Smooth muscle cell (in vitro differentiated cells): ENCODE measurements at regions not wholly inside any gene's neighbourhood (a gene's known extent, or its start where the extent isn't known, plus 50 kb on each side); places are given as distances from the start of the nearest gene placed in this dataset.

ENCODE experiments used
- DNase-seq: peaks from one replicate; lab custom pipeline; 2025; ENCODE audit not compliant: unreplicated experiment; lab: John Stamatoyannopoulos, UW
- H2AFZ ChIP-seq: fragments of 200-600 bp; sonication (generic); 2 replicates; pipeline ENCODE4 v1.6.0; 2016; ENCODE audit warnings: antibody characterized with exemption, low read depth, mild to moderate bottlenecking
- H3F3A ChIP-seq: fragments of 200-600 bp; sonication (generic); 2 replicates; pipeline ENCODE4 v1.6.0; 2017; ENCODE audit warnings: antibody characterized with exemption, low read depth
- H3K27ac ChIP-seq: fragments of 200-600 bp; sonication (generic); 2 replicates; pipeline ENCODE4 v1.5.1; 2016; ENCODE audit warnings: low read depth, mild to moderate bottlenecking
- H3K27me3 ChIP-seq: fragments of 200-600 bp; sonication (generic); 2 replicates; pipeline ENCODE4 v1.6.1; 2016; ENCODE audit warnings: low read depth, mild to moderate bottlenecking
- H3K36me3 ChIP-seq: fragments of 200-600 bp; sonication (generic); 2 replicates; pipeline ENCODE4 v1.5.1; 2016; ENCODE audit warnings: low read depth
- H3K4me1 ChIP-seq: fragments of 200-600 bp; sonication (generic); 2 replicates; pipeline ENCODE4 v1.5.1; 2016; ENCODE audit warnings: low read depth
- H3K4me2 ChIP-seq: fragments of 200-600 bp; sonication (generic); 2 replicates; pipeline ENCODE4 v1.6.0; 2016; ENCODE audit warnings: mild to moderate bottlenecking
- H3K4me3 ChIP-seq: fragments of 200-600 bp; sonication (generic); 2 replicates; pipeline ENCODE4 v1.5.1; 2016; ENCODE audit warnings: mild to moderate bottlenecking
- H3K79me2 ChIP-seq: fragments of 200-600 bp; sonication (generic); 2 replicates; pipeline ENCODE4 v1.6.0; 2016; ENCODE audit warnings: low read depth, mild to moderate bottlenecking
- H3K9ac ChIP-seq: fragments of 200-600 bp; sonication (generic); 2 replicates; pipeline ENCODE4 v1.6.0; 2016; ENCODE audit warnings: low read depth
- H3K9me3 ChIP-seq: fragments of 200-600 bp; sonication (generic); replicated peaks from 2 replicates; pipeline ENCODE4 v1.5.1; 2016; ENCODE audit warnings: low read depth
- H4K20me1 ChIP-seq: fragments of 200-600 bp; sonication (generic); 2 replicates; pipeline ENCODE4 v1.6.0; 2016; ENCODE audit warnings: low read depth
- WGBS: methylation state at CpG from one replicate; pipeline ENCODE4 v1.1.7; 2016; ENCODE audit warnings: low lambda C conversion rate; 5-methylcytosine and 5-hydroxymethylcytosine counted together
- TF ChIP-seq, protein P1 (sequence below): fragments of 200-600 bp; sonication (generic); IDR thresholded peaks from 2 replicates; pipeline ENCODE4 v1.5.1; 2017; ENCODE audit warnings: borderline replicate concordance, mild to moderate bottlenecking, antibody characterized with exemption; ENCODE audit not compliant: insufficient read depth, poor library complexity, severe bottlenecking

DNA sequence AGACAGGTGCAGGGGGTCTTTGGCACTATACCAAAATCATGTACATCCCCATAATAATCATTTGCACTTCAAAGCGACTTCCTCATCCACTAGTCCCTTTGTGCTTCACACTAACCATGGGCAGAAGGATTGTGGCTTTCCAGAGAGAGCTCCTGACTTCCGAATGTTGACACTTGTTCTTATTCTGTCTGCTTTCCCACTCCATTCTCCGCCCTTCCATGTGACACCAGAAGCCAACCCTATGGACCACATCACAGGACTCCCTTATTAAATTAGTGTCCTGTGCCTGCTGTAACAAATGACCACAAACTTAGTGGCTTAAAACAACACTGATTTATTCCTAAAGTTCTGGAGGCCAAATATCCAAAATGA lies 91.6 kb downstream of the CMC2 start:
- 94% methylated on average over 3 of the region's 3 CpGs for WGBS

DNA sequence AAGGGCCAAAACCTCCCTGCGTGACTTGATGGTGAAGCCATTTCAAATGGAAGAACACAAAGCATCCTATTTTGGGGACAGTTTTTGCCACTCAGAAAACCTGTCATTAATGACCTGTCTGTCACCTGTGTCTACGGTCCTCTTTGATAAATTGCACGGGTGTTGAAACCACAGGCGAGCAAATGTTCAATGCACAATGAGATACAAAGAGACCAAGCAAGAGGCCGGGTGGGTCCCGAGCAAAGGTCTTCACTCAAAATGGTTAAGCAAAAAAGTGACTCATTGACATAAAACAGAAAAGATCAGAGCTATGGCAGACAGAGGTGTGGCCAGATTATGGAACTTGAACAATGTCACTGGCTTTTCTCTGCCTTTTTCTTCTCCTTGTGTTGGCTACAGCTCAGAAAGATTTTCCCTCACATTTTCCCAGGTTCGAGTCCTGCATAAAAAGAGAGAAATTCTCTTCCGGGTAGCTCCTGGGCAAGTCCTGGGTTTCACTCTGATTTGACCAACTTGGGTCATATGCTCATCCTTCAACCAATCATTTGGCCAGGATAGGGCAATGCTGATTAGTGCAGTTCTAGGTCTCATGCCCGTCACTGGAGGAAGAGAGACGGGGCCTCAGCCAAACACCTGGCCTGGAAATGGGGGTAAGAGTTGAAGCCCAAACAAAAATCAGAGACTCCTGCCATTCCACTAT lies 92.2 kb downstream of the CMC2 start:
- H3F3A ChIP-seq = no peaks in the 10 kb centered on the region
- no peaks in the 10 kb centered on the region for H3K9me3 ChIP-seq
- WGBS = 89% methylated on average over 10 of the region's 10 CpGs
- no peaks in the 10 kb centered on the region for H3K36me3 ChIP-seq
- no peak overlapping the region for H3K4me3 ChIP-seq
- H3K9ac ChIP-seq = no peak overlapping the region
- no peak overlapping the region for H3K4me2 ChIP-seq
- no peak overlapping the region for H2AFZ ChIP-seq
- peaks cover 5% of the 10 kb centered on the region for H3K27me3 ChIP-seq
- H3K4me1 ChIP-seq = no peaks in the 10 kb centered on the region
- no peak overlapping the region for H3K27ac ChIP-seq
- H3K79me2 ChIP-seq = no peaks in the 10 kb centered on the region
- DNase-seq = no peak
- TF ChIP-seq, protein P1, sequence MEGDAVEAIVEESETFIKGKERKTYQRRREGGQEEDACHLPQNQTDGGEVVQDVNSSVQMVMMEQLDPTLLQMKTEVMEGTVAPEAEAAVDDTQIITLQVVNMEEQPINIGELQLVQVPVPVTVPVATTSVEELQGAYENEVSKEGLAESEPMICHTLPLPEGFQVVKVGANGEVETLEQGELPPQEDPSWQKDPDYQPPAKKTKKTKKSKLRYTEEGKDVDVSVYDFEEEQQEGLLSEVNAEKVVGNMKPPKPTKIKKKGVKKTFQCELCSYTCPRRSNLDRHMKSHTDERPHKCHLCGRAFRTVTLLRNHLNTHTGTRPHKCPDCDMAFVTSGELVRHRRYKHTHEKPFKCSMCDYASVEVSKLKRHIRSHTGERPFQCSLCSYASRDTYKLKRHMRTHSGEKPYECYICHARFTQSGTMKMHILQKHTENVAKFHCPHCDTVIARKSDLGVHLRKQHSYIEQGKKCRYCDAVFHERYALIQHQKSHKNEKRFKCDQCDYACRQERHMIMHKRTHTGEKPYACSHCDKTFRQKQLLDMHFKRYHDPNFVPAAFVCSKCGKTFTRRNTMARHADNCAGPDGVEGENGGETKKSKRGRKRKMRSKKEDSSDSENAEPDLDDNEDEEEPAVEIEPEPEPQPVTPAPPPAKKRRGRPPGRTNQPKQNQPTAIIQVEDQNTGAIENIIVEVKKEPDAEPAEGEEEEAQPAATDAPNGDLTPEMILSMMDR = no peak
- no peaks in the 10 kb centered on the region for H4K20me1 ChIP-seq

More for the DNA sequence above, 91.6 kb downstream of the CMC2 start:
- no peak overlapping the region for H3K9ac ChIP-seq
- DNase-seq = no peak
- TF ChIP-seq, protein P1 = no peak
- H3K79me2 ChIP-seq = no peaks in the 10 kb centered on the region
- peaks cover 4% of the 10 kb centered on the region for H3K27me3 ChIP-seq
- no peaks in the 10 kb centered on the region for H3F3A ChIP-seq
- no peaks in the 10 kb centered on the region for H3K36me3 ChIP-seq
- H3K4me2 ChIP-seq = no peak overlapping the region
- H3K27ac ChIP-seq = no peak overlapping the region
- no peaks in the 10 kb centered on the region for H4K20me1 ChIP-seq
- no peak overlapping the region for H2AFZ ChIP-seq
- H3K9me3 ChIP-seq = no peaks in the 10 kb centered on the region
- no peak overlapping the region for H3K4me3 ChIP-seq
- no peaks in the 10 kb centered on the region for H3K4me1 ChIP-seq

DNA sequence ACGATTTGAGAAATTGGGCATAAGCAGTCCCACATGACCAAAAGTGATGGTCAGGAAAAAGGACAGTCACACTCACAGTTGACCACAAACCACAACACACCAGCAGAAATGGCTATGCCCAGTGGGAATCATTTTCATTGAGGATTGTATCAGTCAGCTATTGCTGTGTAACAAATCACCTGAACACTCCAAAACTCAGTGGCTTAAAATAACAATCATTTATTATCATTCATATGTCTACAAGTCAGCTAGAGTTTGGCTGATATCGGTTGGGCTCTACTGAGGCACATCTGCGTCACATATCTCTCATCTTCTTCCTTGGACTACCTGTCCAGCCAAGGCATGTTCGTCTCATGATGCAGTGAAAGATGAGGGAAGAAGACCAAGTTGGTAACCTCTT lies 93.3 kb downstream of the CMC2 start:
- DNase-seq = no peak
- H2AFZ ChIP-seq = no peak overlapping the region
- H3K36me3 ChIP-seq = no peaks in the 10 kb centered on the region
- no peak overlapping the region for H3K4me2 ChIP-seq
- H3F3A ChIP-seq = no peaks in the 10 kb centered on the region
- H3K9me3 ChIP-seq = no peaks in the 10 kb centered on the region
- peaks cover 5% of the 10 kb centered on the region for H3K27me3 ChIP-seq
- no peaks in the 10 kb centered on the region for H3K79me2 ChIP-seq
- TF ChIP-seq, protein P1 = no peak
- H3K27ac ChIP-seq = no peak overlapping the region
- no peak overlapping the region for H3K4me3 ChIP-seq
- no peaks in the 10 kb centered on the region for H3K4me1 ChIP-seq
- 94% methylated on average over 4 of the region's 4 CpGs for WGBS
- H4K20me1 ChIP-seq = no peaks in the 10 kb centered on the region
- H3K9ac ChIP-seq = no peak overlapping the region

DNA sequence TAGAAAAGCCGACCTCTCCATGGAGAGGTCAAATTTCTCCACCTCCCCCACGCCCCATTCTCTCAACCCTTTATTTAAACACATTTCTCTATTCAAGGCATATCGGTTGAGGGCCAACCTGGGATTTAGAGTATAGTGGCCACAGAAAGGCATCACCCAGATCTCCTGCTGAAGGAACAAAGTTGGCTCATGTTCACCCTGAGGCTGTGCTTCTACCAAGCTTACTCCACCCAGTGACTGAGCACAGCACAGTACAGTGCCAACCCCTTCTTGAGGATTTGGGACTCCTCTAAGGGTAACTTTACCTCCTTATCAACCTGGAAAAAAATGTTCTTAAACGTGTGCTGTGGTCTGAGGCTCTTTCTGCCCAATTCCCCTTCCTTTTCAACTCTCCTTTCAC lies 94.0 kb downstream of the CMC2 start:
- H3K4me2 ChIP-seq = no peak overlapping the region
- no peak overlapping the region for H2AFZ ChIP-seq
- peaks cover 5% of the 10 kb centered on the region for H3K27me3 ChIP-seq
- no peaks in the 10 kb centered on the region for H3K4me1 ChIP-seq
- no peak overlapping the region for H3K4me3 ChIP-seq
- no peaks in the 10 kb centered on the region for H3F3A ChIP-seq
- H3K9ac ChIP-seq = no peak overlapping the region
- 80% methylated on average over 4 of the region's 4 CpGs for WGBS
- H3K36me3 ChIP-seq = no peaks in the 10 kb centered on the region
- H3K9me3 ChIP-seq = no peaks in the 10 kb centered on the region
- DNase-seq = no peak
- no peaks in the 10 kb centered on the region for H3K79me2 ChIP-seq
- H3K27ac ChIP-seq = no peak overlapping the region
- TF ChIP-seq, protein P1 = no peak
- H4K20me1 ChIP-seq = no peaks in the 10 kb centered on the region
